WTC11 (cell line): ENCODE measurements at regions not wholly inside any gene's neighbourhood (a gene's known extent, or its start where the extent isn't known, plus 50 kb on each side); places are given as distances from the start of the nearest gene placed in this dataset.

Experiments
- ATAC-seq: fragments of 200-7000 bp; cut with Tn5 transposase; 2 replicates; pipeline ENCODE4 v1.10.0; 2021; ENCODE audit warnings: mild to moderate bottlenecking, moderate library complexity
- CTCF ChIA-PET: fragments of 300-600 bp; sonication (Branson Sonifier 250); formaldehyde crosslinking; loops from one replicate; lab custom pipeline; 2021; ENCODE audit warnings: antibody characterized with exemption; lab: Charles Lee
- POLR2A ChIA-PET: fragments of 350-600 bp; sonication (Branson Sonifier 250); formaldehyde crosslinking; loops from one replicate; lab custom pipeline; 2021; ENCODE audit warnings: antibody characterized with exemption; lab: Charles Lee
- DNase-seq: peaks from one replicate; pipeline ENCODE4 v3.0.0; 2021; ENCODE audit warnings: low spot score
- H3K27ac Mint-ChIP-seq: 2 replicates; pipeline ENCODE4 v1.8.0; 2021; ENCODE audit warnings: mixed read lengths
- H3K27me3 Mint-ChIP-seq: 2 replicates; pipeline ENCODE4 v1.8.0; 2021; ENCODE audit warnings: low read depth, mild to moderate bottlenecking, moderate library complexity, mixed read lengths
- H3K36me3 Mint-ChIP-seq: 2 replicates; pipeline ENCODE4 v1.8.0; 2021; ENCODE audit warnings: mixed read lengths
- H3K4me1 Mint-ChIP-seq: 2 replicates; pipeline ENCODE4 v1.8.0; 2022; ENCODE audit warnings: mixed read lengths
- H3K4me3 Mint-ChIP-seq: 2 replicates; pipeline ENCODE4 v1.8.0; 2021; ENCODE audit warnings: mild to moderate bottlenecking, moderate library complexity, mixed read lengths
- H3K9me3 Mint-ChIP-seq: 2 replicates; pipeline ENCODE4 v1.8.0; 2021; ENCODE audit warnings: mixed read lengths
- ARID4B ChIP-seq: sonication (generic); formaldehyde crosslinking; IDR thresholded peaks from 2 replicates; pipeline ENCODE4 v1.8.0; 2023; ENCODE audit warnings: missing genetic modification reagents, mild to moderate bottlenecking, borderline replicate concordance
- CREB1 ChIP-seq: sonication (generic); formaldehyde crosslinking; IDR thresholded peaks from 2 replicates; pipeline ENCODE4 v1.8.0; 2023; ENCODE audit warnings: mild to moderate bottlenecking, missing genetic modification reagents
- E2F5 ChIP-seq: sonication (generic); formaldehyde crosslinking; IDR thresholded peaks from 2 replicates; pipeline ENCODE4 v1.8.1; 2022; ENCODE audit warnings: mild to moderate bottlenecking, moderate library complexity, missing genetic modification reagents
- FOXJ3 ChIP-seq: sonication (generic); formaldehyde crosslinking; IDR thresholded peaks from 2 replicates; pipeline ENCODE4 v1.9.0; 2021; ENCODE audit warnings: missing genetic modification reagents, mild to moderate bottlenecking, borderline replicate concordance
- FOXK1 ChIP-seq: sonication (generic); formaldehyde crosslinking; IDR thresholded peaks from 2 replicates; pipeline ENCODE4 v1.8.0; 2022; ENCODE audit warnings: mild to moderate bottlenecking, moderate library complexity, missing genetic modification reagents
- HMGA2 ChIP-seq: fragments of 250-450 bp; sonication (Bioruptor Pico); IDR thresholded peaks from 2 replicates; pipeline ENCODE4 v1.4.0; 2021; ENCODE audit warnings: mild to moderate bottlenecking, moderate library complexity
- HMGXB4 ChIP-seq: sonication (generic); formaldehyde crosslinking; IDR thresholded peaks from 2 replicates; pipeline ENCODE4 v1.8.1; 2023; ENCODE audit warnings: mild to moderate bottlenecking, moderate library complexity, missing genetic modification reagents
- IRF1 ChIP-seq: sonication (generic); formaldehyde crosslinking; IDR thresholded peaks from 2 replicates; pipeline ENCODE4 v1.8.0; 2023; ENCODE audit warnings: missing genetic modification reagents
- IRF2 ChIP-seq: sonication (generic); formaldehyde crosslinking; IDR thresholded peaks from 2 replicates; pipeline ENCODE4 v1.8.0; 2022; ENCODE audit warnings: low read depth, missing genetic modification reagents, borderline replicate concordance
- PREB ChIP-seq: sonication (generic); formaldehyde crosslinking; IDR thresholded peaks from 2 replicates; pipeline ENCODE4 v1.8.1; 2022; ENCODE audit warnings: mild to moderate bottlenecking, missing genetic modification reagents, moderate library complexity, borderline replicate concordance
- PRRX2 ChIP-seq: fragments of 250-450 bp; sonication (Bioruptor Pico); IDR thresholded peaks from 2 replicates; pipeline ENCODE4 v1.8.0; 2021; ENCODE audit warnings: mild to moderate bottlenecking
- RELA ChIP-seq: sonication (generic); formaldehyde crosslinking; IDR thresholded peaks from 2 replicates; pipeline ENCODE4 v1.8.1; 2022; ENCODE audit warnings: missing genetic modification reagents, mild to moderate bottlenecking, borderline replicate concordance
- SMAD3 ChIP-seq: sonication (generic); formaldehyde crosslinking; IDR thresholded peaks from 2 replicates; pipeline ENCODE4 v1.8.0; 2022; ENCODE audit warnings: missing genetic modification reagents, mild to moderate bottlenecking, borderline replicate concordance
- TP53 ChIP-seq: sonication (generic); formaldehyde crosslinking; IDR thresholded peaks from 2 replicates; pipeline ENCODE4 v1.8.1; 2023; ENCODE audit warnings: mild to moderate bottlenecking, missing genetic modification reagents
- ZBTB43 ChIP-seq: sonication (generic); formaldehyde crosslinking; IDR thresholded peaks from 2 replicates; pipeline ENCODE4 v1.8.1; 2023; ENCODE audit warnings: mild to moderate bottlenecking, missing genetic modification reagents
- ZNF121 ChIP-seq: sonication (generic); formaldehyde crosslinking; IDR thresholded peaks from 2 replicates; pipeline ENCODE4 v1.8.0; 2023; ENCODE audit warnings: missing genetic modification reagents
- ZNF232 ChIP-seq: sonication (generic); formaldehyde crosslinking; IDR thresholded peaks from 2 replicates; pipeline ENCODE4 v1.8.0; 2022; ENCODE audit warnings: mild to moderate bottlenecking, missing genetic modification reagents

GRCh38 chr4:151606061-151606460, 154.7 kb downstream of the GATB start (continued):
- TF ChIP-seq PRRX2 (CRISPR knock-in tag), result no peak
- TF ChIP-seq TP53 (CRISPR knock-in tag), result no peak
- TF ChIP-seq E2F5, result no peak

- H3K36me3 Mint-ChIP-seq, result no peaks in the 10 kb centered on the region
- TF ChIP-seq FOXJ3 (CRISPR knock-in tag) (no peak), RELA (CRISPR knock-in tag) (no peak), FOXK1 (no peak), ZNF121 (no peak), E2F5 (no peak), SMAD3 (CRISPR knock-in tag) (no peak), IRF1 (no peak), ZBTB43 (no peak), HMGXB4 (CRISPR knock-in tag) (no peak), ARID4B (CRISPR knock-in tag) (no peak), IRF2 (no peak), CREB1 (no peak), PREB (CRISPR knock-in tag) (no peak), ZNF232 (CRISPR knock-in tag) (no peak), HMGA2 (CRISPR knock-in tag) (no peak)
- TF ChIP-seq, all 79 proteins: peak for 0
- no peak for DNase-seq
- Mint-ChIP-seq H3K27ac (no peak overlapping the region), H3K9me3 (no peaks in the 10 kb centered on the region), H3K27me3 (no peaks in the 10 kb centered on the region), H3K4me3 (no peak overlapping the region), H3K4me1 (peaks cover 4% of the 10 kb centered on the region)
- no peak for ATAC-seq
- ChIA-PET CTCF (interaction anchor here (1.4 kb wide), 1 partner anchor 121 kb away, joined by 5 read pairs; no protein-coding TSS in a partner anchor), POLR2A (no interaction called here)
These were observed 150.6 kb downstream of the GATB start for GRCh38 chr4:151610229-151610628.
